Thoracic aorta (tissue), 2 donors: ENCODE measurements at regions not wholly inside any gene's neighbourhood (a gene's known extent, or its start where the extent isn't known, plus 50 kb on each side); places are given as distances from the start of the nearest gene placed in this dataset.

Experiments used
- ATAC-seq: fragments of 150-250 bp; one replicate; pipeline ENCODE4 v1.8.0; 2017; ENCODE audit warnings: low read depth; ENCODE audit not compliant: insufficient number of reproducible peaks, low FRiP score
- DNase-seq: peaks from one replicate; pipeline ENCODE4 v3.0.0-alpha.2; 2020; ENCODE audit warnings: low spot score
- H3K27ac ChIP-seq, 2 donors: fragments of 200-600 bp; sonication (generic); 1 replicate in 1 of 2; 2 replicates in 1 of 2; pipeline ENCODE4 v1.5.1; 2016; ENCODE audit warnings: mild to moderate bottlenecking in 2 of 2, moderate library complexity in 2 of 2
- H3K27me3 ChIP-seq: fragments of 200-600 bp; sonication (generic); replicated peaks from 2 replicates; pipeline ENCODE4 v1.6.0; 2016; ENCODE audit warnings: mild to moderate bottlenecking; ENCODE audit not compliant: insufficient read depth
- H3K36me3 ChIP-seq: fragments of 200-600 bp; sonication (generic); one replicate; pipeline ENCODE4 v1.5.1; 2016
- H3K4me1 ChIP-seq, 2 donors: fragments of 200-600 bp; sonication (generic); 1 replicate in 1 of 2; 2 replicates in 1 of 2; pipeline versions ENCODE4 v1.5.1 to v1.6.0; 2016; ENCODE audit warnings: low read depth in 2 of 2, mild to moderate bottlenecking in 1 of 2; ENCODE audit not compliant: control insufficient read depth in 1 of 2
- H3K4me3 ChIP-seq: fragments of 200-600 bp; sonication (generic); 2 replicates; pipeline ENCODE4 v1.5.1; 2016; ENCODE audit warnings: mild to moderate bottlenecking
- H3K9me3 ChIP-seq: fragments of 200-600 bp; sonication (generic); 2 replicates; pipeline ENCODE4 v1.5.1; 2016
- CTCF ChIP-seq: fragments of 200-600 bp; sonication (generic); IDR thresholded peaks from one replicate; pipeline ENCODE4 v1.5.1; 2019; ENCODE audit warnings: antibody characterized with exemption

DNA sequence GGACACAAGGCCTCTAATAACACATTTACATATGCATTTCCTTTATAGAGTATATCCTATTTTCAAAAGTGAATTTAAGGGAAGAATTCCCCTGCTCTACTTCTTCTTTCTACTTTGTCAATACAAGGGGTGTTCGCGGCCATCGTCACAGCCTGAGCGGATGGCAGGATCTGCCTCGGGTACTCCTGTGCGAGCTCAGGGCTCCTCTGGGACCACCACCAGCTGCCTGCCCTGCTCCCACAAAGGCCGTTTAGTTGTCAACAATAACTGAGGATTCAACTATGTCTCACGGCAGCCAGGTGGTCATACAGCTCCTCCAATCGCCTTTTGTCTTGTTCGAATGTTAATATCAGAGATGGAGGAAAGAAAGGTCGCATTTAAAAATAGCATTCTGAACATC is 228.2 kb upstream of the TENM3 start:
- DNase-seq (no peak), ATAC-seq (no peak)
- H3K9me3 ChIP-seq: no peaks in the 10 kb centered on the region
- H3K36me3 ChIP-seq: no peaks in the 10 kb centered on the region
- H3K4me1 ChIP-seq: no peaks in the 10 kb centered on the region
- no peaks in the 10 kb centered on the region for H3K27me3 ChIP-seq
- no peak overlapping the region for H3K4me3 ChIP-seq
- no peak overlapping the region for H3K27ac ChIP-seq
- no peak for TF ChIP-seq CTCF

- no peak overlapping the region for H3K27ac ChIP-seq
- H3K4me1 ChIP-seq: no peaks in the 10 kb centered on the region
- H3K9me3 ChIP-seq: no peaks in the 10 kb centered on the region
- H3K36me3 ChIP-seq: no peaks in the 10 kb centered on the region
- TF ChIP-seq CTCF: no peak
- H3K4me3 ChIP-seq: no peak overlapping the region
- no peaks in the 10 kb centered on the region for H3K27me3 ChIP-seq
- DNase-seq (no peak), ATAC-seq (no peak)
Measured at GRCh38 chr4:182015893-182016292, 227.3 kb upstream of the TENM3 start.

DNA sequence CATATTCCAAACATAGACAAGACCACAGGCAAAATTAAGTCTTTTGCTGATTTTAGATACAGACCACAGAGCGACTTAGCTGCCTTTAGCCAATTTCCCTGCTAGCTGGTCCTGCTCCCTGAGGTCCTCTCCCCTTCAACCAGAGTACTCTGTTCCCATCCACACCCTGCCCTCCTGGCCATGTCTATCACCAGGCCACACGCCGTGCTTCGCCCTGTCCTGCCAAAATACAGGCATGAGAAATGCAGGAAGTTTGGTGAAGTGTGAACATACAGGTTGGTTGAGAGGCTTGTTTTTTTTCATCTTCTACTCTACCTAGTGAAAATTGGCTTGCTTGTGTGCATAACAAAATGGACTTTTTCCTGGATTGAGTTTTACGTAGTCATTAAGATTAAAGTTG is 226.2 kb upstream of the TENM3 start:
- Histone ChIP-seq H3K4me1 (no peaks in the 10 kb centered on the region), H3K4me3 (no peak overlapping the region), H3K27me3 (no peaks in the 10 kb centered on the region), H3K36me3 (no peaks in the 10 kb centered on the region), H3K27ac (no peak overlapping the region), H3K9me3 (no peaks in the 10 kb centered on the region)
- DNase-seq: no peak
- ATAC-seq: no peak
- TF ChIP-seq CTCF: no peak

- TF ChIP-seq CTCF: no peak
- Histone ChIP-seq H3K27me3 (no peaks in the 10 kb centered on the region), H3K4me1 (no peaks in the 10 kb centered on the region), H3K27ac (no peak overlapping the region), H3K4me3 (no peak overlapping the region), H3K36me3 (no peaks in the 10 kb centered on the region), H3K9me3 (no peaks in the 10 kb centered on the region)
- ATAC-seq: no peak
- DNase-seq: no peak
Measured at GRCh38 chr4:182018691-182019090, 224.5 kb upstream of the TENM3 start.

- no peaks in the 10 kb centered on the region for H3K27me3 ChIP-seq
- ATAC-seq: no peak
- TF ChIP-seq CTCF: no peak
- H3K4me1 ChIP-seq: no peaks in the 10 kb centered on the region
- no peaks in the 10 kb centered on the region for H3K9me3 ChIP-seq
- no peak overlapping the region for H3K27ac ChIP-seq
- no peak for DNase-seq
- H3K4me3 ChIP-seq: no peak overlapping the region
- H3K36me3 ChIP-seq: no peaks in the 10 kb centered on the region
Measured at GRCh38 chr4:182019148-182019652, 224.0 kb upstream of the TENM3 start.
